ENCODE measurements at regions not wholly inside any gene's neighbourhood (a gene's known extent, or its start where the extent isn't known, plus 50 kb on each side); places are given as distances from the start of the nearest gene placed in this dataset.

GRCh38 chr14:95818581-95818980 lies 58.1 kb upstream of the TUNAR start:
- no peak for TF ChIP-seq CTCF (IDR thresholded peaks at IDR 0.05; ENCODE audit: insufficient read depth, low read depth, low read length, missing control alignments)

GRCh38 chr14:95817271-95817670 lies 59.4 kb upstream of the TUNAR start:
- no peak overlapping the region for H3K4me3 ChIP-seq (ENCODE audit: low read length)
- no peak for TF ChIP-seq CTCF (IDR thresholded peaks at IDR 0.05; ENCODE audit: insufficient read depth, low read depth, low read length, missing control alignments)
- no peak for DNase-seq (ENCODE audit: low read depth)

More at GRCh38 chr14:95818581-95818980, 58.1 kb upstream of the TUNAR start:
- DNase-seq (ENCODE audit: low read depth) = no peak
- H3K4me3 ChIP-seq (ENCODE audit: low read length) = no peak overlapping the region

- no peak for DNase-seq (ENCODE audit: low read depth)
- H3K4me3 ChIP-seq (ENCODE audit: low read length) = no peak overlapping the region
- TF ChIP-seq CTCF (IDR thresholded peaks at IDR 0.05; ENCODE audit: insufficient read depth, low read depth, low read length, missing control alignments) = no peak
Observed at GRCh38 chr14:95816539-95816938, 60.1 kb upstream of the TUNAR start.

- no peak overlapping the region for H3K4me3 ChIP-seq (ENCODE audit: low read length)
- DNase-seq (ENCODE audit: low read depth) = no peak
- no peak for TF ChIP-seq CTCF (IDR thresholded peaks at IDR 0.05; ENCODE audit: insufficient read depth, low read depth, low read length, missing control alignments)
Observed at GRCh38 chr14:95815226-95815690, 61.4 kb upstream of the TUNAR start.

- no peak for TF ChIP-seq CTCF (IDR thresholded peaks at IDR 0.05; ENCODE audit: insufficient read depth, low read depth, low read length, missing control alignments)
- H3K4me3 ChIP-seq (ENCODE audit: low read length) = no peak overlapping the region
- no peak for DNase-seq (ENCODE audit: low read depth)
Observed at GRCh38 chr14:95814363-95815225, 62.0 kb upstream of the TUNAR start.

GRCh38 chr14:95811813-95812212 lies 64.8 kb upstream of the TUNAR start:
- no peak for DNase-seq (ENCODE audit: low read depth)
- no peak overlapping the region for H3K4me3 ChIP-seq (ENCODE audit: low read length)
- TF ChIP-seq CTCF (IDR thresholded peaks at IDR 0.05; ENCODE audit: insufficient read depth, low read depth, low read length, missing control alignments) = no peak

GRCh38 chr14:95808371-95808770 lies 68.3 kb upstream of the TUNAR start:
- no peak for TF ChIP-seq CTCF (IDR thresholded peaks at IDR 0.05; ENCODE audit: insufficient read depth, low read depth, low read length, missing control alignments)
- H3K4me3 ChIP-seq (ENCODE audit: low read length) = no peak overlapping the region
- DNase-seq (ENCODE audit: low read depth) = no peak
